NCI-H128 (cell line): ENCODE measurements at regions not wholly inside any gene's neighbourhood (a gene's known extent, or its start where the extent isn't known, plus 50 kb on each side); places are given as distances from the start of the nearest gene placed in this dataset.

Experiments used
- DNase-seq: peaks from one replicate; lab custom pipeline; 2025; ENCODE audit not compliant: unreplicated experiment; lab: John Stamatoyannopoulos, UW

GRCh38 chrX:40171513-40172400 is 74.0 kb upstream of the BCOR start:
- DNase-seq: no peak

GRCh38 chrX:40170830-40171512 is 73.2 kb upstream of the BCOR start:
- no peak for DNase-seq

GRCh38 chrX:40169193-40170101 is 71.7 kb upstream of the BCOR start:
- peak; percentile 59 for DNase-seq

DNA sequence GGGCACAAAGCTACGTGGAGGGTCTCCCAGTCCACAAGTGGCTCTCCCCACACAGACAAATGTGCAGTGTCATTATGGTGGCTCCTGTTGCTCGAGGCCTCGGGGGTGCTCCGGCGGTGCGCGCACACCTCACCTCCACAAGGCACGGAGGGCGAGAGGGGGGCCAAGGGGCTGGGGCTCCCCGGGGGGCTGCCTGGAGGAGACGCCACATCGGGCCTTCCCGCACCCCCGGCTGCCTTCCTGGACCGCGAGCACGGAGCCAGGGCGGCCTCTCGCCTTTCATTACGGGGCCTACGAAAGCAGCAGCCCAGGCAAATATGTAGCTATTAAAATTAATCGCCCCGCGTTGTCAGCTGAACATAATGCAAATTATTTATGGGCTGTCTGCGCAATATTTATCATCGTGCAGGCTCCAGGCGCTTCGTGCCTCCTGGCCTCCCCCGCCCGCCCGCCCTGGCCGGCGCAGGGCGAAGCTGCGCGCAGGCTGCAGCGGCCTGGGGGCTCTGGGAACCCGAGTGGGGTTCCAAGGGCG is 70.8 kb upstream of the BCOR start:
- no peak for DNase-seq

GRCh38 chrX:40167850-40168479 is 70.2 kb upstream of the BCOR start:
- no peak for DNase-seq

DNA sequence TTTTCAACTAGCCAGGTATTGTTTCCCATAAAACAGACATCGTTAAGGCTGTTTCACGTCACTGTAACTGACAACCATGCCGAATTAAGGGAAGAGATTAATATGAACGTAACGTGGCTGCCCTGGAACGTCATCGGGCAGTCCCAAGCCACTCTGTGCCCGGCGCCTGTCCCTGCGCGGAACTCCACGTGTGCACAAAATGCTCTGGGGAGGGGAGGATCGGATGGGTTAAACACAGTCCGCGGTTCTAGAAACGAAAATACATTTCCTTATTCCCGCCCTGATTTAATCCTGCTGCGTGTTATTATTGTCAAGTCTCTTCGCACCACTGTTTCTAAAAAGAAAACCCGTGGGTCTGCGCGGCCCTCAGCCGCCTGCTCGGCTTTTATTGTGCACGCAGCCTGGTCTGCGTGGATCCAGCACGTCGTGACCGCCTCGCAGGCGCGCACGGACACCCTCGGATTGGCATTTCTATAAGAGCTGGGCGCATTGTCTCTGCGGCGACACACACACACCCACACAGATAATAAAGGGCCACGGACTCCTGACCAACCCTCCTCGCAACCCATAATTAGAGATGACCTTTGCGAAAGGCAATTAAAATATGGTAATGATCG is 69.6 kb upstream of the BCOR start:
- no peak for DNase-seq

- no peak for DNase-seq
These were observed 68.8 kb upstream of the BCOR start for GRCh38 chrX:40166582-40166981.

DNA sequence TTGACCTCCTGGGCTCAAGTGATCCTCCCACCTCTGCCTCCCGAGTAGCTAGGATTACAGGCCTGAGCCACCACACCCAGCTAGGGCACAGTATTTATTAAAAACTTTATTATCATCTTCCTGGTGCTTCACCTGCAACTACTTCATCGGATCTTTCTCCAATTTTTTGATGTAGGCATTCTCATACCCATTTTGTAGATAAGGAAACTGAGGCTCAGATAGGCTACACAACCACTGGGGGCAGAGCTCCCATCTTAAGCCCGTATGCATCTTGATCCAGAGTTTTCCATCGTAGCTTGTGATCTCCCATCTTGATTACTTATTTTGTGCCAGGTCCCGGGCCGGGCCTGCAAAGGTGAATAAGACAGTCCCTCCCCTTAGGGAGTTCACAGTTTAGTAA is 68.1 kb upstream of the BCOR start:
- no peak for DNase-seq

DNA sequence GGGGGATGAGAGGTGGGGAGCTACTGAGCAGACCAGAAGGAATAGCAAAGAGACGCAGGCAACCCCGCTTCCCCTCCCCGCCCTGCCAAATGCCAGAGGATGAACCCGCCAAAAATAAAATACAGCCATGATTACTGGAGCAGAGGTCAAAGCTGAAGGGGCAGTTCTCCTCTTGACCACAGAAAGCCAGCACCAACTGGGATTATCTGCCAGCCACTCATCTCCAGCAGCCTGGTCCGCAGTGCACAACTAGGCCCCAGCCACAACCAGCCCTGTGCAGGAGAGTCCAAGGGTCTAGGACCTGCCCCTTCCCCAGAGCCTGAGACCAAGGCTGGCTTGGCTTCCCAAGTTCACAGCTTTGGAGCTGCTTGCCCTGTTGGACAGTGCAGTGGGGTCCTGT is 67.4 kb upstream of the BCOR start:
- no peak for DNase-seq

DNA sequence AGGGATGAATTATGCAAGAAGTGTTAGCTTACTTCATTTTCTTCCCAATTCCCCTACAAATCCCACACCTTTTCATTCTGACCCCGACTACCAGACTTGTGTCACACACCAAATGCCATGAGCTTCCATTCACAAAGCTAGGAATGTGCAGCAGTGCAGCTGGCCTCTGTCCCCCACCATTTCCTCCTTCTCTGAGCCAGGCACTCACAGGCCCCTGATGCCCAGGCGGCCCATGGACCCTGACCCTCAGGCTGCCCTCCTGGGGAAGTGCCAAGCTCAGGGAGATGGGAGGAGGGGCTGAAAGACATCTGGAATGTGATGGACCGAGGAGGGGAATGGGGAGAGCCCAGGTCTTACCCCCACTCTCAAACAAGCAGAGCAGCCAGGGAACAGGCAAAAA is 67.0 kb upstream of the BCOR start:
- DNase-seq: no peak

- DNase-seq: no peak
These were observed 60.4 kb upstream of the BCOR start for GRCh38 chrX:40158036-40158706.

- no peak for DNase-seq
These were observed 59.7 kb upstream of the BCOR start for GRCh38 chrX:40157228-40158035.

DNA sequence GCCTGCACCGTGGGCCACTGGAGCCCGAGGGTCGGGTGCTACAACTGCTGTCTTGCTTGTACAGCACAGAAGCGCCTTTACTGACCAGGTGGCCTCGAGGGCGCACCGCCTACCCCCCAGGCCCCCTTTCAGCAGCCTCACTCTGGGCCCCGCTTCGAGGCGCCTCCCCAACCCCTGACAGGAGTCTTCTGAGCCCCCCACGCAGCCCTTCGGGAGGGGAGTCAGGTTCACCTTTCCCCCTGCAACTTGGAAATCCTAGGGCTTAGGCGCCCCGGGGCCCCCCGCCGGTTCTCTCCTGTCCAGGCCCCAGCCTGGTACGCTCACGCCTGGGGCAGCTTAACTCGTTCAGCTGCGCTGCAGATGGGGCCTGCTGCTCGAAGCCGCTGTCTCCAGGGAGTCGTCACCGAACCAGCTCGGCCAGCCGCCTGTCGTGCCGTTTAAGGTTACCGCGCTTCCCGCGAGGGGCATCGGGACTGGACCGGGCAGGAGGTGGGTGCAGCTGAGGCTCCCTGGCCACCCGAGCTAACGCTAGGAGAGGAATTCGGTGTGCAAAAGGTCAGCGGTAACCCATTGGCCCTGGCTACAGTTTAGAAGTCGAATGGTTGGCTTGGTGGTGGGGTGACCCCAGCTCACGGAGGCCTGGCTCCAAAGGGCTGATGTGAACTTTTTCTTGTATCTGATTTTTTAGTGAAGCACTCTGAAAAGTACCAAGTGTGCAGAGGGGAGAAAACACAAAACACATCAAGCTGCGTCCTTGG is 58.9 kb upstream of the BCOR start:
- no peak for DNase-seq

DNA sequence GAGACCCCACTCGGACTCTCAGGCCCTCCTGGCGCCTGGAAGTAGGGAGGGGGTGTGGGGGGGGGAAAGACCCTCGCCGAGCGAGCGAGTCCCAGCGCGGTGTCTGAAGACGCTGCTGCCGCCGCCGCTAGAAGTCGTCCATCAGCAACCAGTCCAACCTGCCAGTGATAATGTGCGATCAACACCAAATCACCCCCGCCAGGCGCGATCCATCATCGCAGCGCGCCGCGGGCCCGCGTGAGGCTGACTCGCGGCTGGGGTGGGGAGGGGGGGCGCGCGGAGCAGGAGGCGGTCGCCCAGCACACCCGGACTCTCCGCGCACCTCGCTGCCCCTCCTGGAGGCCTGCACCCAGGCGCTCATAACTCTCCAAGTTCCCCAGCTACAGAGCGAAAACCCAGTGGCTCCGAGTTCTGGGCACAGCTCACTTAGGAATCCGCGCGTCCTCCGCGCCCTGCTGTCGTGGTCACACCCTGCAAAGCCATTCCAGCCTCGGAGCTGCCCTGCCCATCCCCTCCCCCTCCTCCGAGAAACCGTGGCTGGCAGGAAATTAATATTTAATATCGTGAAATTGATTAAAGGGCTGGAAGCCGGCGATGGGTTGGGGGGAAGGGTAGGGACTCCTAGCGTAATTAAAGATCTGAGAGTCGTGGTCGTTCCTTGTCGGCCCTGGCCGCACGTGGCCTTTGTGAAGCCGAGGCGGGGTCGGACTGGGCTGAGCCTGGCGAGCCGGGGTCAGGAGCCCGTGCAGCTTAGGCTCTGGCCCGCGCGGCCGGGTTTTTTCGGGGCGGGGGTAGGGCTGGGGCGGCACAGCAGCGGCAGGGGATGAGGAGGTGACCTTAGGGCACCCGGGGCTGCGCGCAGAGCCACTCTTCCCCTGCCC is 58.1 kb upstream of the BCOR start:
- no peak for DNase-seq

DNA sequence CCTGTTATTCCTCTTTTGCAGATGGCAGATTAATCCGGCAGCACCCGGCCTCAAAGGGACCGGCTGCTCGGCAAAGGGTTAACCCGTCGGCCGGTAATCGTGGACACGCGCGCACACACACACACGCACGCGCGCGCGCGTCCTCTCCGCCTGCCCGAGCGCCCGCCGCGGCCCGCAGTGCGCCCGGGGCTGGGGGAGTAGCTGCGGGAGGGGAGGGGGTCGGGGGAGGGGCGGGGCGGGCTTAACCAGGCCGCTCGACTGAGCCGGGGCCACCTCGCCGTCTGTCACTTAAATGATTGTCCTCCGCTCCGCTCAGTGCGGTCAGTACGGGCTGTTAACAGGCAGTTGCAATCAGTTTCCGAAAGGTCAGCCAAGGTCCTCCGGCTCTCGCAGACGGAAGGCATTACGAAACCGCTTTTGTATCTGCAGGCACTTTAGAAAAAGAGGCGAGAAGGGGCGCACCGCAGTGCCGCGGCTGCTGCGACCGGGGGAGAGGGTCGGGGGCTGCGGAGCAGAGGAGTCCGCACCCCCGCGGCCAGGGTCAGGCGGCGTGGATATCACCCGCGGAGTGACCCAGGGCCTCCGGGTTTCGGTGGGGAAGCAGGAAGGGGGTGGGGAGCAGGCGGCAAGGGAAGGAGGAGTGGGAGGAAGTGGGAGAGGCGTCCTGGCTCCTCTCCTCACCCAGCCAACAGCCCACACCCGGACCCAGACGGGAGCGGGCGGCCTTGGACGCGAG is 57.3 kb upstream of the BCOR start:
- no peak for DNase-seq

DNA sequence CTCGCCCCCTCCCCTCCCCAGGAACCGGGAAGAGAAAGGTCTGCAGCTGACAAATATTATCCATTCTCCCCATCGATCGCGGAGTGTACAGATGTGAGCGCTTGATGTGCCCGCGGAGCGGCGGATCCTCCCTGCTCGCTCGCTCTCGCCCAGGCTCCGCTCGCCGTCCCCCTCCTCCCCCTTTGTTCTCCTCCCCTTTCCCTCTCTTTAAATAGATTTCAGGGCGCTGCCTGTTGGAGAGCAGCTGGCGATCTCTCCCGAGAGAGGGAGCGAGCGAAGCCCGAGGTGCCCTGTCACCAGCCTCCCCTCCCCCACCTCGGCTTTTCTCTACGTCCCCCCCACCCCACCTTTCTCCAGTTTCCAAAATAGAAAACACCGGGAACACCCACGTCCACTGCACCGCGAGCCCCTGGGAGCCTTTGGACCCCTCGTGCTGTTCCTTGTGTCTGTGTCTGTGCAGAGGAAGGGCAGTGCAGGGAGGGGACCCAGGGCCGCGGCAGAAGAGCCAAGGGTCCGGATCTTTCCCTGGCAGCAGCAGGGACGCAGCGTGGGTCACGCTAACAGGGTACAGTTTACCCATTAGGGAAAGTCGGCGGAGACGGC is 56.6 kb upstream of the BCOR start:
- peak; percentile 56 for DNase-seq
